K562 (cell line): ENCODE measurements at regions not wholly inside any gene's neighbourhood (a gene's known extent, or its start where the extent isn't known, plus 50 kb on each side); places are given as distances from the start of the nearest gene placed in this dataset.

ENCODE experiments used
- ATAC-seq: fragments of 200-7000 bp; cut with Tn5 transposase; 3 replicates; pipeline ENCODE4 v1.9.1; 2020; ENCODE audit warnings: moderate library complexity
- BruUV-seq: library from RNA; stranded (reverse); fragments of 400-500 nt; replicated peaks from 2 replicates; lab custom pipeline; 2021; lab: Mats Ljungman, UMichigan
- CTCF ChIA-PET: fragments of 300-600 bp; formaldehyde crosslinking; extraction: SDS; loops from one replicate; lab custom pipeline; 2021; ENCODE audit warnings: low intra/inter-chr PET ratio; lab: Yijun Ruan, JAX
- POLR2A ChIA-PET: fragments of 300-600, 350-650 bp; sonication (Branson Sonifier 250); formaldehyde crosslinking; extraction: SDS; loops from one replicate; lab custom pipeline; 2021; ENCODE audit warnings: antibody characterized with exemption, inconsistent platforms; lab: Yijun Ruan, JAX
- DNase-seq, 4 experiments: peaks; one replicate each; pipeline versions ENCODE4 v3.0.0 to v3.0.0-alpha.2; 2011 to 2018; ENCODE audit warnings: low spot score in 3 of 4, mixed read lengths in 3 of 4; ENCODE audit errors: extremely low read depth in 1 of 4
- FAIRE-seq: peaks from 2 replicates; lab custom pipeline; 2011; peaks lifted over from hg19 to GRCh38; lab: Jason Lieb, UNC
- H2AFZ ChIP-seq: 2 replicates; pipeline ENCODE4 v1.6.0; 2011; ENCODE audit warnings: low read depth, low read length, control low read depth, inconsistent platforms
- H3K27ac ChIP-seq: fragments of 200-600 bp; 3 replicates; pipeline ENCODE4 v1.8.0; 2011; ENCODE audit warnings: low read depth, mild to moderate bottlenecking, control low read depth, inconsistent platforms, low read length, moderate library complexity, mixed read lengths; ENCODE audit errors: extremely low read depth
- H3K27me3 ChIP-seq, 2 experiments: fragments of 300-600 bp in 1 of 2; 2 replicates in 1 of 2; 3 replicates in 1 of 2; pipeline versions ENCODE4 v1.6.0 to v1.8.0; 2011; ENCODE audit warnings: inconsistent platforms in 2 of 2, low read length in 2 of 2, mild to moderate bottlenecking in 1 of 2, mixed read lengths in 1 of 2, moderate library complexity in 1 of 2; ENCODE audit not compliant: control insufficient read depth in 2 of 2, insufficient read depth in 2 of 2
- H3K36me3 ChIP-seq: fragments of 300-600 bp; 3 replicates; pipeline ENCODE4 v1.8.0; 2011; ENCODE audit warnings: mild to moderate bottlenecking, low read length, inconsistent platforms; ENCODE audit not compliant: control insufficient read depth, insufficient read depth
- H3K4me1 ChIP-seq, 2 experiments: fragments of 200-600 bp in 1 of 2; replicated peaks in 1 of 2; 2 replicates in 1 of 2; 3 replicates in 1 of 2; pipeline versions ENCODE4 v1.5.1 to v1.8.0; 2011; ENCODE audit warnings: inconsistent platforms in 2 of 2, low read length in 2 of 2, mild to moderate bottlenecking in 1 of 2, mixed read lengths in 1 of 2, moderate library complexity in 1 of 2; ENCODE audit not compliant: control insufficient read depth in 2 of 2, insufficient read depth in 2 of 2
- H3K4me2 ChIP-seq: 2 replicates; pipeline ENCODE4 v1.6.1; 2011; ENCODE audit warnings: low read length, control low read depth, inconsistent platforms, mixed read lengths; ENCODE audit not compliant: insufficient read depth
- H3K4me3 ChIP-seq: fragments of 200-600 bp; sonication (generic), shearing (Covaris generic); 2 replicates; pipeline ENCODE4 v1.5.1; 2016; ENCODE audit warnings: control low read depth, inconsistent platforms
- H3K79me2 ChIP-seq: fragments of 200-600 bp; 3 replicates; pipeline ENCODE4 v1.8.0; 2011; ENCODE audit warnings: low read length, inconsistent platforms; ENCODE audit not compliant: control insufficient read depth, insufficient read depth
- H3K9ac ChIP-seq, 2 experiments: 2 replicates each; pipeline versions ENCODE4 v1.6.0 to v1.6.1; 2011; ENCODE audit warnings: low read depth in 2 of 2, low read length in 2 of 2, control low read depth in 1 of 2, inconsistent platforms in 1 of 2, mild to moderate bottlenecking in 1 of 2, mixed read lengths in 1 of 2; ENCODE audit not compliant: insufficient read depth in 1 of 2
- H3K9me1 ChIP-seq: one replicate; pipeline ENCODE4 v1.6.0; 2011; ENCODE audit warnings: inconsistent platforms, mild to moderate bottlenecking, low read length, moderate library complexity; ENCODE audit not compliant: control insufficient read depth, insufficient read depth
- H3K9me3 ChIP-seq: replicated peaks from 2 replicates; pipeline ENCODE4 v1.5.1; 2011; ENCODE audit warnings: low read depth, low read length, inconsistent platforms; ENCODE audit not compliant: control insufficient read depth, insufficient read depth
- H4K20me1 ChIP-seq: replicated peaks from 2 replicates; pipeline ENCODE4 v1.6.1; 2011; ENCODE audit warnings: low read length, inconsistent platforms, mixed read lengths; ENCODE audit not compliant: control insufficient read depth, insufficient read depth
- ELK1 ChIP-seq: sonication (generic); formaldehyde crosslinking; IDR thresholded peaks from 2 replicates; pipeline ENCODE4 v1.8.1; 2022; ENCODE audit warnings: missing genetic modification reagents
- GABPB1 ChIP-seq: sonication (generic); formaldehyde crosslinking; IDR thresholded peaks from 2 replicates; pipeline ENCODE4 v1.8.0; 2022; ENCODE audit warnings: mild to moderate bottlenecking, missing genetic modification reagents
- GABPB2 ChIP-seq: fragments of 250-450 bp; sonication (Bioruptor Pico); conservative IDR thresholded peaks from 2 replicates; pipeline ENCODE4 v1.5.1; 2021; ENCODE audit warnings: mild to moderate bottlenecking
- LCOR ChIP-seq: sonication (generic); formaldehyde crosslinking; IDR thresholded peaks from 2 replicates; pipeline ENCODE4 v1.8.0; 2022; ENCODE audit warnings: mild to moderate bottlenecking, missing genetic modification reagents
- NFE2L1 ChIP-seq: fragments of 450-650 bp; IDR thresholded peaks from 2 replicates; pipeline ENCODE4 v1.6.1; 2016; ENCODE audit warnings: missing genetic modification characterization, low read depth, mild to moderate bottlenecking, missing compliant biosample characterization, moderate library complexity, borderline replicate concordance
- ZC3H11A ChIP-seq: IDR thresholded peaks from 2 replicates; pipeline ENCODE4 v1.6.1; 2012; ENCODE audit warnings: low read depth, low read length, improper control_type of control experiment
- ZNF175 ChIP-seq: fragments of 200-800 bp; sonication (Bioruptor generic); IDR thresholded peaks from 2 replicates; pipeline ENCODE4 v1.6.1; 2016; ENCODE audit warnings: low read depth, mild to moderate bottlenecking, missing genetic modification characterization, missing compliant biosample characterization
- ZNF639 ChIP-seq, 2 experiments: fragments of 200-800 bp in 1 of 2; sonication (Bioruptor generic) in 1 of 2; sonication (generic) in 1 of 2; formaldehyde crosslinking in 1 of 2; IDR thresholded peaks in 1 of 2; conservative IDR thresholded peaks in 1 of 2; 2 replicates each; pipeline versions ENCODE4 v1.5.0 to v1.6.1; 2016 to 2020; ENCODE audit warnings: missing compliant biosample characterization in 1 of 2, missing genetic modification characterization in 1 of 2, missing genetic modification reagents in 1 of 2
- WGBS: fragments of 100-300 bp; shearing (Covaris generic); methylation state at CpG from one replicate; pipeline ENCODE4 v1.1.6; 2016; ENCODE audit warnings: low coverage, mixed read lengths; ENCODE audit not compliant: insufficient coverage; ENCODE audit errors: missing lambda C conversion rate; 5-methylcytosine and 5-hydroxymethylcytosine counted together
- in situ Hi-C: fragments of 300-500 bp; cut with MboI; formaldehyde crosslinking; loops from 4 replicates; pipeline ENCODE4 v1.15.0; 2018; ENCODE audit warnings: inconsistent platforms, mixed read lengths
- intact Hi-C: fragments of 100-400 bp; cut with micrococcal nuclease; formaldehyde crosslinking; loops from 2 replicates; pipeline ENCODE4 v1.14.2; 2022
- TF ChIP-seq, protein P1 (sequence below): sonication (generic); formaldehyde crosslinking; IDR thresholded peaks from 2 replicates; pipeline ENCODE4 v1.8.1; 2023; ENCODE audit warnings: mild to moderate bottlenecking, missing genetic modification reagents
- TF ChIP-seq, protein P2 (sequence below): fragments of 250-450 bp; sonication (Bioruptor Pico); IDR thresholded peaks from 2 replicates; pipeline ENCODE4 v1.9.0; 2021; ENCODE audit warnings: mild to moderate bottlenecking, inconsistent platforms
- TF ChIP-seq, protein P3 (sequence below), 2 experiments: fragments of 450-650 bp; IDR thresholded peaks; 2 replicates each; pipeline ENCODE4 v1.6.1; 2018; ENCODE audit warnings: mild to moderate bottlenecking in 2 of 2, low read depth in 1 of 2; ENCODE audit not compliant: partially characterized antibody in 2 of 2

GRCh38 chr5:92749943-92750342 lies 831.1 kb downstream of the NR2F1-AS1 start:
- H3K9me3 ChIP-seq: peaks cover 2% of the 10 kb centered on the region; the same call in 1 of the 2 replicates
- FAIRE-seq: no peak
- no peak overlapping the region for H2AFZ ChIP-seq
- H3K4me1 ChIP-seq: no peaks in the 10 kb centered on the region
- H3K9ac ChIP-seq: no peak overlapping the region
- BruUV-seq: no TSS peak
- DNase-seq: no peak
- no peak overlapping the region for H3K27ac ChIP-seq
- no peaks in the 10 kb centered on the region for H3K9me1 ChIP-seq
- H3K79me2 ChIP-seq: no peaks in the 10 kb centered on the region
- ATAC-seq: no peak
- no peak overlapping the region for H3K4me3 ChIP-seq
- ChIA-PET CTCF (no interaction called here), POLR2A (no interaction called here)
- in situ Hi-C loops: no loop called here
- no peaks in the 10 kb centered on the region for H4K20me1 ChIP-seq
- no peaks in the 10 kb centered on the region for H3K27me3 ChIP-seq
- intact Hi-C loops: no loop called here
- WGBS: 0% methylated on average over 1 of the region's 1 CpG
- no peaks in the 10 kb centered on the region for H3K36me3 ChIP-seq
- no peak overlapping the region for H3K4me2 ChIP-seq
- TF ChIP-seq, protein P1, sequence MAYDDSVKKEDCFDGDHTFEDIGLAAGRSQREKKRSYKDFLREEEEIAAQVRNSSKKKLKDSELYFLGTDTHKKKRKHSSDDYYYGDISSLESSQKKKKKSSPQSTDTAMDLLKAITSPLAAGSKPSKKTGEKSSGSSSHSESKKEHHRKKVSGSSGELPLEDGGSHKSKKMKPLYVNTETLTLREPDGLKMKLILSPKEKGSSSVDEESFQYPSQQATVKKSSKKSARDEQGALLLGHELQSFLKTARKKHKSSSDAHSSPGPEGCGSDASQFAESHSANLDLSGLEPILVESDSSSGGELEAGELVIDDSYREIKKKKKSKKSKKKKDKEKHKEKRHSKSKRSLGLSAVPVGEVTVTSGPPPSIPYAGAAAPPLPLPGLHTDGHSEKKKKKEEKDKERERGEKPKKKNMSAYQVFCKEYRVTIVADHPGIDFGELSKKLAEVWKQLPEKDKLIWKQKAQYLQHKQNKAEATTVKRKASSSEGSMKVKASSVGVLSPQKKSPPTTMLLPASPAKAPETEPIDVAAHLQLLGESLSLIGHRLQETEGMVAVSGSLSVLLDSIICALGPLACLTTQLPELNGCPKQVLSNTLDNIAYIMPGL: no peak
- TF ChIP-seq, protein P2, sequence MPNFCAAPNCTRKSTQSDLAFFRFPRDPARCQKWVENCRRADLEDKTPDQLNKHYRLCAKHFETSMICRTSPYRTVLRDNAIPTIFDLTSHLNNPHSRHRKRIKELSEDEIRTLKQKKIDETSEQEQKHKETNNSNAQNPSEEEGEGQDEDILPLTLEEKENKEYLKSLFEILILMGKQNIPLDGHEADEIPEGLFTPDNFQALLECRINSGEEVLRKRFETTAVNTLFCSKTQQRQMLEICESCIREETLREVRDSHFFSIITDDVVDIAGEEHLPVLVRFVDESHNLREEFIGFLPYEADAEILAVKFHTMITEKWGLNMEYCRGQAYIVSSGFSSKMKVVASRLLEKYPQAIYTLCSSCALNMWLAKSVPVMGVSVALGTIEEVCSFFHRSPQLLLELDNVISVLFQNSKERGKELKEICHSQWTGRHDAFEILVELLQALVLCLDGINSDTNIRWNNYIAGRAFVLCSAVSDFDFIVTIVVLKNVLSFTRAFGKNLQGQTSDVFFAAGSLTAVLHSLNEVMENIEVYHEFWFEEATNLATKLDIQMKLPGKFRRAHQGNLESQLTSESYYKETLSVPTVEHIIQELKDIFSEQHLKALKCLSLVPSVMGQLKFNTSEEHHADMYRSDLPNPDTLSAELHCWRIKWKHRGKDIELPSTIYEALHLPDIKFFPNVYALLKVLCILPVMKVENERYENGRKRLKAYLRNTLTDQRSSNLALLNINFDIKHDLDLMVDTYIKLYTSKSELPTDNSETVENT: no peak
- no peak for TF ChIP-seq ELK1
- no peak for TF ChIP-seq NFE2L1
- no peak for TF ChIP-seq GABPB1
- TF ChIP-seq, protein P3, sequence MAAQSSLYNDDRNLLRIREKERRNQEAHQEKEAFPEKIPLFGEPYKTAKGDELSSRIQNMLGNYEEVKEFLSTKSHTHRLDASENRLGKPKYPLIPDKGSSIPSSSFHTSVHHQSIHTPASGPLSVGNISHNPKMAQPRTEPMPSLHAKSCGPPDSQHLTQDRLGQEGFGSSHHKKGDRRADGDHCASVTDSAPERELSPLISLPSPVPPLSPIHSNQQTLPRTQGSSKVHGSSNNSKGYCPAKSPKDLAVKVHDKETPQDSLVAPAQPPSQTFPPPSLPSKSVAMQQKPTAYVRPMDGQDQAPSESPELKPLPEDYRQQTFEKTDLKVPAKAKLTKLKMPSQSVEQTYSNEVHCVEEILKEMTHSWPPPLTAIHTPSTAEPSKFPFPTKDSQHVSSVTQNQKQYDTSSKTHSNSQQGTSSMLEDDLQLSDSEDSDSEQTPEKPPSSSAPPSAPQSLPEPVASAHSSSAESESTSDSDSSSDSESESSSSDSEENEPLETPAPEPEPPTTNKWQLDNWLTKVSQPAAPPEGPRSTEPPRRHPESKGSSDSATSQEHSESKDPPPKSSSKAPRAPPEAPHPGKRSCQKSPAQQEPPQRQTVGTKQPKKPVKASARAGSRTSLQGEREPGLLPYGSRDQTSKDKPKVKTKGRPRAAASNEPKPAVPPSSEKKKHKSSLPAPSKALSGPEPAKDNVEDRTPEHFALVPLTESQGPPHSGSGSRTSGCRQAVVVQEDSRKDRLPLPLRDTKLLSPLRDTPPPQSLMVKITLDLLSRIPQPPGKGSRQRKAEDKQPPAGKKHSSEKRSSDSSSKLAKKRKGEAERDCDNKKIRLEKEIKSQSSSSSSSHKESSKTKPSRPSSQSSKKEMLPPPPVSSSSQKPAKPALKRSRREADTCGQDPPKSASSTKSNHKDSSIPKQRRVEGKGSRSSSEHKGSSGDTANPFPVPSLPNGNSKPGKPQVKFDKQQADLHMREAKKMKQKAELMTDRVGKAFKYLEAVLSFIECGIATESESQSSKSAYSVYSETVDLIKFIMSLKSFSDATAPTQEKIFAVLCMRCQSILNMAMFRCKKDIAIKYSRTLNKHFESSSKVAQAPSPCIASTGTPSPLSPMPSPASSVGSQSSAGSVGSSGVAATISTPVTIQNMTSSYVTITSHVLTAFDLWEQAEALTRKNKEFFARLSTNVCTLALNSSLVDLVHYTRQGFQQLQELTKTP (IDR thresholded peaks at IDR 0.05; ENCODE audit: low read depth in 1 of 2, partially characterized antibody in 2 of 2): no peak
- no peak for TF ChIP-seq ZNF175 (CRISPR knock-in tag)
- no peak for TF ChIP-seq ZNF639 (CRISPR knock-in tag; conservative IDR thresholded peaks at IDR 0.05 in 1 of 2, IDR thresholded peaks at IDR 0.05 in 1 of 2)
- no peak for TF ChIP-seq ZC3H11A
- no peak for TF ChIP-seq GABPB2 (CRISPR knock-in tag)
- TF ChIP-seq LCOR (CRISPR knock-in tag): no peak
